WERI-Rb-1 (cell line): ENCODE measurements at regions not wholly inside any gene's neighbourhood (a gene's known extent, or its start where the extent isn't known, plus 50 kb on each side); places are given as distances from the start of the nearest gene placed in this dataset.

Source experiments
- DNase-seq: peaks from one replicate; pipeline ENCODE4 v3.0.0-alpha.2; 2020
- H3K27ac ChIP-seq: fragments of 250-450 bp; sonication (Bioruptor Pico); 2 replicates; pipeline ENCODE4 v1.5.1; 2020; ENCODE audit warnings: mild to moderate bottlenecking, moderate library complexity
- H3K27me3 ChIP-seq: fragments of 250-450 bp; sonication (Bioruptor Pico); 2 replicates; pipeline ENCODE4 v1.5.1; 2021; ENCODE audit warnings: mild to moderate bottlenecking, low read depth, moderate library complexity; ENCODE audit not compliant: insufficient read depth, severe bottlenecking
- H3K36me3 ChIP-seq: fragments of 250-450 bp; sonication (Bioruptor Pico); 2 replicates; pipeline ENCODE4 v1.5.1; 2020; ENCODE audit warnings: mild to moderate bottlenecking, moderate library complexity
- H3K4me3 ChIP-seq: 2 replicates; pipeline ENCODE4 v1.5.1; 2011; ENCODE audit warnings: low read depth, mild to moderate bottlenecking, control low read depth, low read length
- H3K9me3 ChIP-seq: fragments of 250-450 bp; sonication (Bioruptor Pico); 2 replicates; pipeline ENCODE4 v1.5.1; 2021; ENCODE audit warnings: mild to moderate bottlenecking, moderate library complexity; ENCODE audit not compliant: severe bottlenecking
- TF ChIP-seq, protein P1 (sequence below): IDR thresholded peaks from 2 replicates; pipeline ENCODE4 v1.5.1; 2011; ENCODE audit warnings: low read depth, mild to moderate bottlenecking, control low read depth, inconsistent platforms, low read length

DNA sequence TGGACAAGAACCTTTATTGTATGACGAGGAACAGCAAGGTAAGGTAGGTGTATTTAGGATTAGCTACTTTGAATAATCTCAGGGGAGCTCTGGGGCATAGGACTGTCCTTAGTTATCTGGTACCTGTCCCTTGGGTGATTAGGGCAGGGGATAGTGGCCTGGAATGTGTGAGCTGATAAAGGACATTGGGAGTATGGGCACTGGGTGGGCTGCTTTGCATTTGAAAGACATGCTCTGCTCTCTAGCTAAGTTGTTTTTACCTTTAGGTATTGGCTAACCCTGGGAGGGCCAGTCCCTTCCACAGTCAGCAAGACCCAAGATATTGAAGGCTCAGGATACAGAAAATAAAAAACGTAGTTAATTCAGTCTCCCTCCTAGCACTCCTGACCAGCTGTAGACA lies 282.8 kb upstream of the C9orf72 start:
- Histone ChIP-seq H3K36me3 (no peaks in the 10 kb centered on the region), H3K4me3 (no peak overlapping the region), H3K27me3 (no peaks in the 10 kb centered on the region), H3K9me3 (no peaks in the 10 kb centered on the region), H3K27ac (no peak overlapping the region)
- no peak for DNase-seq
- TF ChIP-seq, protein P1, sequence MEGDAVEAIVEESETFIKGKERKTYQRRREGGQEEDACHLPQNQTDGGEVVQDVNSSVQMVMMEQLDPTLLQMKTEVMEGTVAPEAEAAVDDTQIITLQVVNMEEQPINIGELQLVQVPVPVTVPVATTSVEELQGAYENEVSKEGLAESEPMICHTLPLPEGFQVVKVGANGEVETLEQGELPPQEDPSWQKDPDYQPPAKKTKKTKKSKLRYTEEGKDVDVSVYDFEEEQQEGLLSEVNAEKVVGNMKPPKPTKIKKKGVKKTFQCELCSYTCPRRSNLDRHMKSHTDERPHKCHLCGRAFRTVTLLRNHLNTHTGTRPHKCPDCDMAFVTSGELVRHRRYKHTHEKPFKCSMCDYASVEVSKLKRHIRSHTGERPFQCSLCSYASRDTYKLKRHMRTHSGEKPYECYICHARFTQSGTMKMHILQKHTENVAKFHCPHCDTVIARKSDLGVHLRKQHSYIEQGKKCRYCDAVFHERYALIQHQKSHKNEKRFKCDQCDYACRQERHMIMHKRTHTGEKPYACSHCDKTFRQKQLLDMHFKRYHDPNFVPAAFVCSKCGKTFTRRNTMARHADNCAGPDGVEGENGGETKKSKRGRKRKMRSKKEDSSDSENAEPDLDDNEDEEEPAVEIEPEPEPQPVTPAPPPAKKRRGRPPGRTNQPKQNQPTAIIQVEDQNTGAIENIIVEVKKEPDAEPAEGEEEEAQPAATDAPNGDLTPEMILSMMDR: no peak

DNA sequence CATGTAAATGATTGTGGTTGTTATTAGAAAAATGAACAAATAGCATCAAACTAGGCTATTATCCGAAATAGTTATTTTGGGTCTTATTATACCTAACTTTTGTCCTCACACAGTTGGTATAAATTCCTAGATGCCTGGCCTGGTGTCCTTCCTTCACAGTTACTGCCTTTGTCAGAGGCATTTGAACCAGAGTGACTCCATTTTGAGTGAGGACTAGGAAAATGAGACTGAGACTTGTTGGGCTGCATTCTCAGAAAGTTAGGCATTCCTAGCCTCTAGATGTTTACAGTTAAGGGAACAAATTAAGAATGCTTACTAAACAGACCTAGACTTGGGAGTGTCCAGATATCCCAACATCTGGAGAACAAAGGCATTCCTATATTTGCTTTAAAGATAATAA lies 283.5 kb upstream of the C9orf72 start:
- no peak for DNase-seq
- no peaks in the 10 kb centered on the region for H3K27me3 ChIP-seq
- no peaks in the 10 kb centered on the region for H3K36me3 ChIP-seq
- TF ChIP-seq, protein P1: no peak
- H3K9me3 ChIP-seq: no peaks in the 10 kb centered on the region
- no peak overlapping the region for H3K4me3 ChIP-seq
- H3K27ac ChIP-seq: no peak overlapping the region

DNA sequence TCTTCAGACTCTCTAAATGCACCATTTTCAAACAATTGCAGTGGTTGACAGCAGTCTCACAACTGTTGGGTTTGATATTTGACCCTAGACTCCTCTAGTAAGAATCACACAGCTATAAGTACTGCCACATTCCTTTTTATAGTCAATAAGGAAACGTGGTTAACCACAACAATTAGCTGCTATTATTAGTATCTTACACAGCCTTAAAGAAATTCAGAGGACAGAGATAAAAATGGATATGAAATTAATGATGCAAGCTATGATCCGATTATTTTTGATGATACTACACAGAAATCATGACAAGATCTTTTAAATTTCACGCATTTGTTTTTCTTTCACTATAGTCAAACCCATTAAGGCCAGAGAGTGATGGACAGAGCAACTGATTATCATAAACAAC lies 288.6 kb upstream of the C9orf72 start:
- TF ChIP-seq, protein P1: no peak
- no peak overlapping the region for H3K27ac ChIP-seq
- H3K4me3 ChIP-seq: no peak overlapping the region
- H3K36me3 ChIP-seq: no peaks in the 10 kb centered on the region
- H3K9me3 ChIP-seq: no peaks in the 10 kb centered on the region
- no peaks in the 10 kb centered on the region for H3K27me3 ChIP-seq
- DNase-seq: no peak

DNA sequence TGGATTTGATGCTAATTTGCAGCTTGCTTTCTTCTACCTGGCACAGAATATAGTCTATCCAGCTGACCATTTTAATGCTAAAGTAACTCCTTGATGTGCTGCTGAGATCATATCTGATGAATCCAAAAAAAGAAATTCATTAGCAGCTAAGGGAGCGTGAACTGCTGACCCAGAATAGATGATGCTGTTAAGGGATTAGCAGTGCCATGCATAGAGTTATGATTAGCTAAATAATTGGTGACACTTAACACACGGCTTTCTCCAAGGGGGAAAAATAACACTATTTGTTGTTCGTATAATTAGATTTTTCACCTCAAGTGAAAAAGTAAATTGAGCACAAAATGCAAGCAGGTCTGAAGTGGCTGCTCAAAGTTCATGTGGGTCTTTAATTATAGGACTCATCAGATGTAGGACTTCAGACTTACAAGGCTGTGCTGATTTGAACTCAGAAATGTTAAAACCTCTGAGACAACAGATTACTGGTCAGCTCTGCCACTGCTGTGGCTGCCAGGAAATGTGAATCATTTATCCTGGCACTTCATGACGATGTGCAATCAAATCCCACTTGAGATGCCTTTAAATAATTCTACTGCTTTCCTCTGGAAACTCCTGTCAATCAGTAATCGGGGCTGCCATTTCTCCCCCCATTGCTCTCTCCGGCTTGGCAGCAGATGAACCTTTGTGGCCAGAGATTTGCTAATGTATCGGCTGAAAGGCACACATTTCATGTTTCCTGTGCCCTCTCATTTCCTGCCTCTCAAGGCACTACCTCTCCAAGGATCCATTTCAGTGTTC lies 291.6 kb upstream of the C9orf72 start:
- peak; percentile 19 for DNase-seq
- Histone ChIP-seq H3K9me3 (no peaks in the 10 kb centered on the region), H3K36me3 (no peaks in the 10 kb centered on the region), H3K4me3 (no peak overlapping the region), H3K27me3 (no peaks in the 10 kb centered on the region), H3K27ac (no peak overlapping the region)
- TF ChIP-seq, protein P1: no peak

DNA sequence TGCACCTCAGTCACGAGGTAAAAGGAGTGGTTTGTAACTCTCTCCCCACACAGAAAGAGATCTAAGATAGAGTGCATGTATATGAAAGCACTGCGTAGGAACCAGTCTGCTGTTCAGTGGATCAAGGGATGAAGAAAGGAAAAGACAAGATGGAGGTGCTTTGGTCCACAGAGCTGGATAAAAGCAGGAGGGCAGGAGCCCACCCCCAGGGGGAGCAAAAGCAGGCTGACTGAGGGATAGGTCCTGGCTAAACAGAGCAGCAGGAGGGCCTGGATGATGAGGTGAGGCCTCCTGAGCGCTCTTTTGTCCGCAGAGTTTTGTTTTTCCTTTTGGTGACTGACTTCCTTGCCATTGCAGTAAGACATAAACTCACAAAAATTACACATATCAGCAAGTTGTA lies 293.5 kb upstream of the C9orf72 start:
- H3K27ac ChIP-seq: no peak overlapping the region
- DNase-seq: no peak
- TF ChIP-seq, protein P1: no peak
- H3K36me3 ChIP-seq: no peaks in the 10 kb centered on the region
- H3K9me3 ChIP-seq: no peaks in the 10 kb centered on the region
- no peak overlapping the region for H3K4me3 ChIP-seq
- H3K27me3 ChIP-seq: no peaks in the 10 kb centered on the region

DNA sequence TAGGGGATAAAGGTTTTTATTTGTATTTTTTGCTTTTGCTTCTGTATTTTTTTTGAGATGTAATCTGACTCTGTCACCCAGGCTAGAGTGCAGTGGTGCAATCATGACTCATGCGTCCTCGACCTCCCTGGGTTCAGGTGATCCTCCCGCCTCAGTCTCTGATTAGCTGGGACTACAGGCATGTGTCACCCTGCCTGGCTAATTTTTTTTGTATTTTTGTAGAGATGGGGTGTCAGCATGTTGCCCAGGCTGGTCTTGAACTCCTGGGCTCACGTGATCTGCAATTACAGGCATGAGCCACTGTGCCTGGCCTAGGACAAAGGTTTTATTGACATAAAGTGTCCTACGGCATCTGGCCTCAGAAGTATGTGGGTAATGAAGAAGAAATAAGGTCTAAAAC lies 297.1 kb upstream of the C9orf72 start:
- H3K4me3 ChIP-seq: no peak overlapping the region
- no peaks in the 10 kb centered on the region for H3K36me3 ChIP-seq
- DNase-seq: no peak
- no peaks in the 10 kb centered on the region for H3K27me3 ChIP-seq
- H3K9me3 ChIP-seq: no peaks in the 10 kb centered on the region
- no peak overlapping the region for H3K27ac ChIP-seq
- TF ChIP-seq, protein P1: no peak
